GM10266 (cell line): ENCODE measurements at regions not wholly inside any gene's neighbourhood (a gene's known extent, or its start where the extent isn't known, plus 50 kb on each side); places are given as distances from the start of the nearest gene placed in this dataset.

Experiments
- DNase-seq: peaks from one replicate; pipeline ENCODE4 v3.0.0; 2012; ENCODE audit errors: extremely low spot score
- CTCF ChIP-seq: IDR thresholded peaks from 2 replicates; pipeline ENCODE4 v1.5.1; 2012; ENCODE audit warnings: mild to moderate bottlenecking, low read depth; ENCODE audit not compliant: control insufficient read depth, insufficient read depth; ENCODE audit errors: missing control alignments

- no peak for TF ChIP-seq CTCF
- DNase-seq: no peak
Observed at GRCh38 chr10:109187677-109188076, 735.6 kb downstream of the XPNPEP1 start.

GRCh38 chr10:109183366-109183765 lies 739.9 kb downstream of the XPNPEP1 start:
- no peak for DNase-seq
- no peak for TF ChIP-seq CTCF

GRCh38 chr10:109178591-109178990 lies 744.7 kb downstream of the XPNPEP1 start:
- DNase-seq: no peak
- TF ChIP-seq CTCF: no peak

- no peak for DNase-seq
- no peak for TF ChIP-seq CTCF
Observed at GRCh38 chr10:109174526-109174925, 748.8 kb downstream of the XPNPEP1 start.

GRCh38 chr10:109173937-109174336 lies 749.4 kb downstream of the XPNPEP1 start:
- DNase-seq: no peak

GRCh38 chr10:109173121-109173520 lies 750.2 kb downstream of the XPNPEP1 start:
- DNase-seq: no peak
- TF ChIP-seq CTCF: no peak

More at GRCh38 chr10:109173937-109174336, 749.4 kb downstream of the XPNPEP1 start:
- no peak for TF ChIP-seq CTCF

- DNase-seq: no peak
Observed at GRCh38 chr10:109166935-109167334, 756.4 kb downstream of the XPNPEP1 start.

More at GRCh38 chr10:109166935-109167334, 756.4 kb downstream of the XPNPEP1 start:
- TF ChIP-seq CTCF: no peak
